WERI-Rb-1 (cell line): ENCODE measurements at regions not wholly inside any gene's neighbourhood (a gene's known extent, or its start where the extent isn't known, plus 50 kb on each side); places are given as distances from the start of the nearest gene placed in this dataset.

Experiments
- DNase-seq: peaks from one replicate; pipeline ENCODE4 v3.0.0-alpha.2; 2020
- H3K27ac ChIP-seq: fragments of 250-450 bp; sonication (Bioruptor Pico); 2 replicates; pipeline ENCODE4 v1.5.1; 2020; ENCODE audit warnings: mild to moderate bottlenecking, moderate library complexity
- H3K27me3 ChIP-seq: fragments of 250-450 bp; sonication (Bioruptor Pico); 2 replicates; pipeline ENCODE4 v1.5.1; 2021; ENCODE audit warnings: mild to moderate bottlenecking, low read depth, moderate library complexity; ENCODE audit not compliant: insufficient read depth, severe bottlenecking
- H3K36me3 ChIP-seq: fragments of 250-450 bp; sonication (Bioruptor Pico); 2 replicates; pipeline ENCODE4 v1.5.1; 2020; ENCODE audit warnings: mild to moderate bottlenecking, moderate library complexity
- H3K4me3 ChIP-seq: 2 replicates; pipeline ENCODE4 v1.5.1; 2011; ENCODE audit warnings: low read depth, mild to moderate bottlenecking, control low read depth, low read length
- H3K9me3 ChIP-seq: fragments of 250-450 bp; sonication (Bioruptor Pico); 2 replicates; pipeline ENCODE4 v1.5.1; 2021; ENCODE audit warnings: mild to moderate bottlenecking, moderate library complexity; ENCODE audit not compliant: severe bottlenecking
- TF ChIP-seq, protein P1 (sequence below): IDR thresholded peaks from 2 replicates; pipeline ENCODE4 v1.5.1; 2011; ENCODE audit warnings: low read depth, mild to moderate bottlenecking, control low read depth, inconsistent platforms, low read length

DNA sequence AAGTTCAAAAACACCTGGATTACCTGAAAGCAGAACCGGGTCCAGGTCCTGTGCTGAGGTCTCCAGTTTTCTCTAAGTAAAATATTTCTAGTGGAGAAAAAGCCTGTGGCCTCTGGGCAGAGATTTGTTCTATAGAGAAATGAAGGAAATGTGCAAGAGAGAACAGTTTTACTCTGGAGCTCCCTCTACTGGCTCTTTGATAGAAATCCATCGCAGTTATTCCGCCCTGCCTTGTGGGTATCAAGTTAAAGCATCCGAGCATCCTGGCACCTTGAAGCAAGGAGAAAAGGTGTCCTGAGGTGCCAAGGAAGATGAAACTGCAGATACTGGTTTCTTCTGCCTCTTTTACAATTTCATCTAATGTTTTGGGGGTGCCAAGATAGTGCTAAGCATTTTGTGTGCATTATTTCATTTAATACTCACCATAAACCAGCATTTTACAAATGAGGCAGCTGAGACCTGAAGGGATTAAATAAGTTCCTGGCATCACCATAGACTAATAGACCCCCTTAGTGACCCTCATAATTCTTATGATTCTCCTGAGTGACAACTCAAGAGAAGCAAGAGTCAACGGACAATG, 113.1 kb upstream of the HSD17B12 start:
- Histone ChIP-seq H3K4me3 (no peak overlapping the region), H3K36me3 (no peaks in the 10 kb centered on the region), H3K27ac (no peak overlapping the region), H3K9me3 (no peaks in the 10 kb centered on the region), H3K27me3 (peaks cover 24% of the 10 kb centered on the region)
- DNase-seq, result no peak
- TF ChIP-seq, protein P1, sequence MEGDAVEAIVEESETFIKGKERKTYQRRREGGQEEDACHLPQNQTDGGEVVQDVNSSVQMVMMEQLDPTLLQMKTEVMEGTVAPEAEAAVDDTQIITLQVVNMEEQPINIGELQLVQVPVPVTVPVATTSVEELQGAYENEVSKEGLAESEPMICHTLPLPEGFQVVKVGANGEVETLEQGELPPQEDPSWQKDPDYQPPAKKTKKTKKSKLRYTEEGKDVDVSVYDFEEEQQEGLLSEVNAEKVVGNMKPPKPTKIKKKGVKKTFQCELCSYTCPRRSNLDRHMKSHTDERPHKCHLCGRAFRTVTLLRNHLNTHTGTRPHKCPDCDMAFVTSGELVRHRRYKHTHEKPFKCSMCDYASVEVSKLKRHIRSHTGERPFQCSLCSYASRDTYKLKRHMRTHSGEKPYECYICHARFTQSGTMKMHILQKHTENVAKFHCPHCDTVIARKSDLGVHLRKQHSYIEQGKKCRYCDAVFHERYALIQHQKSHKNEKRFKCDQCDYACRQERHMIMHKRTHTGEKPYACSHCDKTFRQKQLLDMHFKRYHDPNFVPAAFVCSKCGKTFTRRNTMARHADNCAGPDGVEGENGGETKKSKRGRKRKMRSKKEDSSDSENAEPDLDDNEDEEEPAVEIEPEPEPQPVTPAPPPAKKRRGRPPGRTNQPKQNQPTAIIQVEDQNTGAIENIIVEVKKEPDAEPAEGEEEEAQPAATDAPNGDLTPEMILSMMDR, result peak; percentile 67

DNA sequence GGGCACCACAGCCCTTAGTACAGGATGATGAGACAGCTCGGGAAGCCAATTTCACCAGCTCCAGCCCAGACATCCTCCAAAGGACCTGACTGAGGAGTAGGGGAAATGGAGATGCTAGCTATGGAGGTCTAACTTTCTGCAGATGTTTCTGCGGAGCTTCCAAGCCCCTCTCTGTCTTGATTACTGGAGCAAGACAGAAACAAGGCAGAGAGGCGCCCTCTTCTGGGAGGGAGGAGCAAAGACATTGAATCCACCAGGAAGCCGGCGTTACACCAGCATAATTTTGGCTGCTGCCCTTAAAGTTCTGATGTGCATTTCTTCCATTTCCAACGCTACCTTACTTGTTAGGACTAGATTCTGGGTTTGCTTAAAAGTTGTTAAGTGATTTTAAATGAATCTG, 107.3 kb upstream of the HSD17B12 start:
- TF ChIP-seq, protein P1, result peak; percentile 86
- DNase-seq, result peak; percentile 47
- no peak overlapping the region for H3K27ac ChIP-seq
- H3K36me3 ChIP-seq, result no peaks in the 10 kb centered on the region
- peaks cover 58% of the 10 kb centered on the region for H3K27me3 ChIP-seq
- no peak overlapping the region for H3K4me3 ChIP-seq
- no peaks in the 10 kb centered on the region for H3K9me3 ChIP-seq

DNA sequence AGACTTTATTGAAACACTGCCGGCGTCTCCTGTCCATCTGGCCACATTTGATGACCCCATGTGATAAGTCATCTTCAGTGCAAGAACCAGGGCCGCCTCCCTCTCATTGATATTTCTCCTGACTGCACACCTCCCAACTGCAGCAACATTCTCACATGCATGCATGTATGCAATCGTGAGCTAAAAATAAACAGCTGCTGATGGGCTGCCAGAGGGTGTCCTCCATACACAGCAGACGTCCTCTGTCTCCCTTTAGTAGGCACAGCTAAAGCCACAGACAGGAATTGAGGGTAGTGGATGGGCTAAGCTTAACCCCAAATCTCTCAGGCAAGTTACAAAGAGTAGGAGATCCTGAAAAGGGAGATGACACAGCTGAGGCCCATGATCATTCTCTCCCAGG, 106.7 kb upstream of the HSD17B12 start:
- Histone ChIP-seq H3K27ac (no peak overlapping the region), H3K36me3 (no peaks in the 10 kb centered on the region), H3K9me3 (no peaks in the 10 kb centered on the region), H3K4me3 (no peak overlapping the region), H3K27me3 (peaks cover 63% of the 10 kb centered on the region)
- no peak for DNase-seq
- TF ChIP-seq, protein P1, result no peak

DNA sequence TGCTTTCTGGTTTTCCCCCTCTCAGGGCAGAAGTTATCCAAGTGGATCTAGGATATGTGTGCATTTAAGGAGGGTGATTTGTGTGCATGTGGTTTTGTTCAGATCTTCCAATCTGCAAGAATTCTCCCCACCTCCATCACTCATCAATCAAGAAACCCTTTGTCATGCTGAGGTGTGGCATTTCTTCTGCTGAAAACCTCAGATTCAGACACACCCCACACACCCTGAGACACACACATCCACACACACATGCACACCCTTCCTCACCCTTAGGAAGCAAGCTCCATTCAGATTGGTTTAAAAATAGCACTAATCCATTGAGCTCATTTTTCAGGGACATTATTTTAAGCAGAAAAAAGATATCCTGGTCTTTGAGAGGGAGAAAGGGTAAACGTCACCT, 106.1 kb upstream of the HSD17B12 start:
- peak overlapping the region; percentile 59 for H3K4me3 ChIP-seq

DNA sequence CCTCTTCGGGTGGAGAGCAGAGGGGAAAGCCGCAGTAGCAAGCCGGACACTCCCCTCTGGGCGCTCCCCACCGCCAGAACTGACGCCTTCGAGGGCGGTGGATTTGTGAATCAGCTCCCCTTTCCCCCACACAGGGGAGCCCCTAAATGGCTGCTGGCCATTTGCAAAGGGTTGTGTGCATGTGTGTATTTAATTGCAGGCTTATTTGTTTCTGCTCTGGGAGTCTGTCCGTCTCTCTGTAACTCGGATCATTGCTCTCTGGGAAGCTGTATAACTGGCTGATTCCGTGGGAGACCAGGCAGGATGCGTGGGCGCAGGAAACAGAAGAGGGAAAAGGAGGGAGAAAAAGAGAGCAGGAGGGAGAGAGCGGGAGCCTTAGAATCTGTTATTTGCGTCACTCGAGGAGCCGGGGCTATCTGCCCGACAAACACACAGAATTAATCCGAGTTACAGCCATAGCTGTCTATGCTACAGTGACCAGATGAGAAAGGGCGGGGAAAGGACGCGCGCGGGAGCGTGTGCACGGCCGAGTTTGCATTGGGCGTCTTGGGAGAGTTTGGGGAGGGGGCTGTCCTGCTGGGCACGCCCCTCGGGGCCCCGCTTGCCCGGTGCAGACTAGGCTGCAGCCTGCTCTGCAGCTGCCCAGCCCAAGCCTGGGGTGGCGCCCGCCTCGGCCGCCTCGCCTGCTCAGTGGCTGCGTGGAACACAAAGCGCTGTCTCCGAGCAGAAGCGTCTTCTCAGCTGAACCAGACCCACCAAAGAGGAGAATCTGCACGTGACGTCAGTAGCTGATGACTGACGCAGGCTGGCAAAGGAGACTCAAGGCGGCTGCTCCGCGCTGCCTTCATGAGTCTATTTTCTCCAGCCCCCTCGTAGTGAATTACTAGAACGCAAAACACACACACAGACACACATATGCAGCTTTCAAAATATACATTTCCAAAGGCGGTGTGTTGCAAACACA, 105.3 kb upstream of the HSD17B12 start:
- Histone ChIP-seq H3K36me3 (no peaks in the 10 kb centered on the region), H3K27me3 (peaks cover 68% of the 10 kb centered on the region), H3K9me3 (no peaks in the 10 kb centered on the region), H3K27ac (no peak overlapping the region), H3K4me3 (peak overlapping the region; percentile 59)
- TF ChIP-seq, protein P1, result no peak
- peak; percentile 71 for DNase-seq

More for the DNA sequence above, 106.1 kb upstream of the HSD17B12 start:
- Histone ChIP-seq H3K36me3 (no peaks in the 10 kb centered on the region), H3K9me3 (no peaks in the 10 kb centered on the region), H3K27ac (no peak overlapping the region), H3K27me3 (peaks cover 66% of the 10 kb centered on the region)
- no peak for DNase-seq
- TF ChIP-seq, protein P1, result no peak
